Suppressor macrophage (primary cell): ENCODE measurements at regions not wholly inside any gene's neighbourhood (a gene's known extent, or its start where the extent isn't known, plus 50 kb on each side); places are given as distances from the start of the nearest gene placed in this dataset.

Experiments used
- DNase-seq, 4 experiments: peaks; one replicate each; pipeline ENCODE4 v3.0.0-alpha.2; 2020 to 2022

DNA sequence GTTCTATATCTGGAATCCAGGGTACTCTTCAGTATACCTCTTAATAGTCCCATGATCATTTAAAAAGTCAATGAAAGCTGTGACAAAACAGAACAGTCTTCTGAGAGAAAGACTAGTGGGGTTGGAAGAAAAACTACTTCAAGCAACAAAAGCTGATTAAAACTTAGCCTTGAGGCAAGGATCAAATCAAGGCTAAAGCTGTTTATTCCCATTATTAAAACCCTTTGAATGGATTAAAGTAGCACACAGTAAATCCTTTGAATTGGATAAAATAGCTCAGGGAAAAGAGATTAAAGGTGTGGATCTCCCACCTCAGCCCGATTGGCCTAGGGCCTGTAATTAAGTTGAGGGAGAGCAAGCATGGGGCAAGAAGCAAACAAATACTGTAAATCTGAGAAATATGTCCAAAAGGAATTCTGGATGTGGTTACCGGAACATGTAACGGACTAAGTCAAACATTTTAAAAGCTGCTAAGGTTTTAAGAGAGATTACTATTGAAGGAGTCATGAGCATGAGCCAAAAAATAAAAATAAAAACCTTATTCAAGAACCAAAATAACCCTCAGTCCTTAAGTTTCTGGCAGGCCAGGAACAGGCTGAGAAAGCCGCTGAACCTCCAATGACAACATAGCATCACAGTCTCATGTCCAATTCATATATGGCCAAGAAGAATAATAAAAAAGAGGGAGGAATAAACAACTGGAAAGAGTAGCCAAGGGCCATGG lies 257.3 kb upstream of the NEIL3 start:
- DNase-seq, result no peak

DNA sequence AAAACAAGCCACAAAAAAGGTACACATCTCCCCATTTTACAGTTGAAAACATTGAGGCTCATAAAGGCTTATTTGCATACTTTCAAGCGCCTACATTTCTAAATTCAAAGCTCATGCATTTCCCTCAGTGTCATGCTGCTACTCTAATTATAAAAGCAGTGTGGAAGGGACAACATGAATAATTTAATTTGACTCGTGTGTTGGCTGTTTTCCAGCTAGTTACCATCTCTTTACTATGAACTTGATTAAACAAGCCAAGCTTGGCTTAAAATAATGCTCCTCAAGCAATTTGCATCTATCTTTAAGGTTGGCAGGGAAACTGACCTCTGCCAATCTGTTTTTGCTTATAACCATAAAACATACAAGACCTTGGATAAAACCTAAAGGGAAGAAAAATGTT lies 252.5 kb upstream of the NEIL3 start:
- DNase-seq, result no peak

DNA sequence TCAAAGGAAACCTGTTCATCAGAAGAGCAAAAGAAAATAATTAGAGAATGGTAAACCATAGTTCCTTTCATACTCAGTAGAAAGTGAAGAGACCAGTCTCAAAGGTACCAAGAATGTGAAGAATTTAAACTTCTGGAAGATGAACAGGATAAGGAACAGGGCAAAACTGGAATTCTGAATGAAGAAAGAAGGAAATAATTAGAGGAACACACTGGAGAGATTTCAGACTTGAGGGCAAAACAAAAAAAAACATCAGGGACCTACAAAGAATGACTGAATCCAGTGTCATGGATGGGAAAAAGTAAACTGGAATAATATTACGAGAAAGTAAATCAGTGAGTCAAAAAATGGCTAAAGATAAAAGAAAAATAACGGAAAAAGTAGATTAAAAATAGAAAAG lies 245.6 kb upstream of the NEIL3 start:
- no peak for DNase-seq

GRCh38 chr4:177064729-177065394 lies 244.8 kb upstream of the NEIL3 start:
- no peak for DNase-seq

DNA sequence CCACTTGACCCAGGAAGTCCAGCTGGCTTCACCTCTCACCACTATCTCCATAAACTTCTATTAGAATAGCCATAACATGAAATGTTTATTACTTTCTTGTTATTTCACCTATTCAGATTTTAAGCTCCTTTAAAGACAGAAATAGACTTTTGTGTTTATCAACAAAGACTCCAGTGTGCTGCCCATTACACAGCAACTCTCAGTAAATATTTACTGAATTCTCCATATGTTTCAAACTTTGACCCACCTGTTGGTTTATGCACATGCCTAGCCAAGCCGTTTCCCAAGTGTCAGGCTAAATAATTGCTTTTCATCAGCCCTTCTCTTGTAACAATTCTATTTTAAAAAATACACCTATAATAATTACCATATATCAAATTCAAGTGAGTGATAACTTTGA lies 242.9 kb upstream of the NEIL3 start:
- no peak for DNase-seq

DNA sequence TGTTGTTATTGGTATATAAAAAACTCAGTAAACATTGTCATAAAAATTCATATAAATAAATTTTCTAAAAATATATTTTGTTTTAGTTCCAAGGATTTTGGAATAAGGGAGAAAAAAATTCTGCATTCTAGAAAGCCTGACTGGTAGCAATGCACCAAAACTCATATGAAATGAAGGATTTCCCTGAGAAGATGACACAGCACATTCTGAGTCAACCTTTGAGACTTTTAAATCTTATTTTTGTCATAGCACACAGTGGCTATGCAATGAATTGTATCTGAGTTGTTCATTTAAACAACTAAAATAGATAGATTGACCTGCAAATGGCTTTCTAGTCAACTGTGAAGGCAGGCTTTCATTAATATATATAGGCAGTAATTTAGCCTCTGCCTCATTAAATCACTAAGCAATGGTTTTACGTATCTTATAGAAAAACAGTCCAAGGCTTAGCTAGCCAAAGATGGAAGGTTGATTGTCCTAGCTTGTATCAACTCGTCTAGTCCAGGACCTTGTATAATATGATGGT lies 239.1 kb upstream of the NEIL3 start:
- no peak for DNase-seq

DNA sequence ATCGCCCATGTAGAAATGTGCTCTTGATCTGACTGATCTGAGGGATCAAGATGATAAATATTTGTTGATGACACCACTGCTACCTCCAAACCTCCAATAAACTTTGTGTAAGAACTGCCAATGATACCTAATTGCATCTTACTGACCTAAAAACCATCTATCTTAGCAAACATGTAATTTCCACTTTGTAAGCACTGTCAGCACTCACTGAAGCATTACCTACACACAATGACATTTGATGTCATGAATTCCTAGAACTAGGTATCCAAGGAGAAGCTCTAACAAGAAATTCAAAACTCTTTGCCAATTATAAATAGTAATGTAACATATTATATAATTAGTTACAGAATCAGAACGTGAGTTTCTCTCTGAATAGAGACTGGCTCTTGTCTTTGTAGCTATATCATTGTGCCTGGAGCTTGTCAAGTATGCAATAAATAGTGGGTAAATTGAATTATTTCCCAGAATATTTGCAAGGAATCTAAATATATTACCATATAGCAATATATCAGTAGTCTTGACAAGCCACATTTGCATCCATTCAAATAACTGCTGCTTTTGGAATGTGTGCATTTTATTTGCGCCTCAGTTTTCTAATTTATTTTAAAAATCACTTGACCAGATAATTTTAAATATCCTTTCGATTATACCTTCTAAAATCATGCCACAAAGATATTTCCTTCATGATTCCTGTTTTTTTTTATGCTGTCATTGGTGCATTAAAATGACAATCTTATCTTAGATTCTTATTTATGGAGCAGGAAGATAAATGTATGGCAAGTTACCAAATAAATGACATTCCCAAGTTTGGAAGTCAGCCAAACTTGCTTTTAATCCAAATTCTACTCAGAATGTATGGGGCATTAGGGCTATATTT lies 232.3 kb upstream of the NEIL3 start:
- DNase-seq, result no peak

DNA sequence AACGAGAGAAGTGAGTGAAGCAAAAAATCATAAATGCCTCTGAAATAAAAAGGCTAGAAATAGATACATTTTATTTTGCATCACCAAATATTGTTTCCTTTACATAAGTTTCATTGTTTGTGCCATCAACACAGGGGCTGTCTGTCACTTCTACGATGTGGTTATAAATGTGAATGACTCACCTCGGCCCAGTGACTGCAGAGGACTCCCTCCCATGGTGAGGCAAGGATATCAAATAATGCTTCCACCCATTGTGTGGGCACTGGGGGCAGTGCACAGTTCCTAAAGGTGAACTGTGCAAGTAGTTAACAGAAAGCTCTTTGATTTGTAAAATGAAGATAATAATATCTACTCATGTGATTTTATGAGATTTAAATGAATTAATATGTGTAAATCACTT lies 230.3 kb upstream of the NEIL3 start:
- DNase-seq, result no peak

DNA sequence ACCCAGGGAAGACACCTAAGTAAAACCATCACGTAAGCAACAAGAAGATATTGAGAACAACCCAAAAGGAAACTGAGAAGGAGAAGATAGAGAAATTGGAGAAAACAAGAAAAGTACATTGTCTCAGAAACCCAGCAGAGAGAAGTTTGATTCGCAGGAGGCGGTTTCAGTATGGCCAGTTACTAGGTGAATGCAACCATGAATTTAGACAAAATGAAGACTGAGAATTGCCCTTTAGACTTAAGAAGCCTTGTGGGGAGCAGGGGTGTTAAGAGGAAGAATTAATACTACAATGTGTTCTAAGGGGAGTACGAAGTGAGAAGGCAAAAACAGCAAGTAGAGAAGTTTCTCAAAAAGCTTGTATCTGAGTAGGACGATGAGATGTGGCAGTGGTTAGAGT lies 229.3 kb upstream of the NEIL3 start:
- no peak for DNase-seq

GRCh38 chr4:177087060-177087459 lies 222.6 kb upstream of the NEIL3 start:
- DNase-seq, result no peak

DNA sequence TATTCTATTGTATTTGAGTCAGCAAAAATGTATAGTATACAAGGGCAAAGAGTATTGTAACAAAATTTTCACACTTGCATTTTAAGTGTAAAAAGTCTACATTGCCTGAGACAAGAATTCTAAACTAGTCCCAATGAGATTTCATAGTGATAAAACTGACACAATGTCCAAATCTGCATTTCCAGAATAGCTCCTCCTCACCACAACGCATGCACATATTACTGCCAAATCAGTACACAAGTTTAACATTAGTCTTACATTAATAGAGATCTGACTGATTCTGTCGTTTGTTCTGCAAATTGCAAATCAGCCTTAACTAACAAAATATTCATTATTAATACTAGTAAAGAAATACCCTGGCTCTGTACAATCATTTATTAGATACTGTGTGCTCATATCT lies 222.2 kb upstream of the NEIL3 start:
- no peak for DNase-seq

- DNase-seq, result no peak
Observed at GRCh38 chr4:177091515-177091914, 218.2 kb upstream of the NEIL3 start.

- DNase-seq, result no peak
Observed at GRCh38 chr4:177092807-177093206, 216.9 kb upstream of the NEIL3 start.

DNA sequence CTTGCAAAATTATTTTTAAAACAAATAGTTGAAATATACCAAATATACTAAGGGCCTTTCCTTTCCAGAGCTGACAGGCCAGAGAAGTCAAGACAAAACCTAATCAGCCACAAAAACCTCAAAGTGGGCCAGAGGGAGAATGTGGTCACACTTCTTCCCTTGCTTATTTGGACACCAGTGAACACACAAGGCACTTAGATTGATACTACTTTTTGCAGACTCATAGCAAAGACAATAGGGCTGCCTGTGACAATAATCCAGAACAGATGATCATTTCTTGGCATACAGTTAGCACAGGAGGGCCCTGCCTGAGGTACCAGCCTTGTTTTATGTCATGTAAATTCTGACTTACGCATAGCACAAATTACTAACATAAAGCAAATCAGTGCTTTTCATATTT lies 215.7 kb upstream of the NEIL3 start:
- no peak for DNase-seq

DNA sequence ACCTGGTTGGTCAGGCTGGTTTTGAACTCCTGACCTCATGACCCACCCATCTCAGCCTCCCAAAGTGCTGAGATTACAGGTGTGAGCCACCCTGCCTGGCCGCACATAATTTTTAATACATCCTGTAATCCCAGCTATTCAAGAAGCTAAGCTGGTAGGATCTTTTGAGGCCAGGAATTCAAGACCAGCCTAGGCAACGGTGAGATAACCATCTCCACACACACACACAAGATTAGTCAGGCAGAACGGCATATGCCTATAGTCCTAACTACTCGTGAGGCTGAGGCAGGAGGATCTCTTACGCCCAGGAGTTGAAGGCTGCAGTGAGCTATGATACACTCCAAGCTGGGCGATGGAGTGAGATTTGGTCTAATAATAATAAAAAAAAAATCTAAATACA lies 212.4 kb upstream of the NEIL3 start:
- DNase-seq, result no peak

GRCh38 chr4:177099211-177099610 lies 210.5 kb upstream of the NEIL3 start:
- DNase-seq, result no peak

DNA sequence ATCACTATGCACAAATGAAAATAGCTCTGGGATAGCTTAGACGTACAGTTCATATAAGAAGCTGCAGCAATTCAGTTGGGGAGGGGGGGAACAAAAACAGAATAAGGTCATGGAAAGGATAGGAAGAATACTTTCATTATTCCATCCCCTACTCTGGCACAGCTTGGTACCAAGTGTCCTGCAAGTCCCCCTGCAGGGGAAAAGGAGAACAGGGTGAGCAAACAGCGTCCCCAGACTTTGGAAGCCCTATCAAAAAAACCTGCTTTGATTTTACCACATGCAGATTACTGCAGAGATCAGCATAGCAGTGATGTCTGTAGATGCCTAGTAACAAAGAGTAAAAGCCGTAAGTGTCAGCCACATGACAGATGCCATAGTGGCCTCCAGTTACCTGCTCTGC lies 209.4 kb upstream of the NEIL3 start:
- DNase-seq, result no peak

- no peak for DNase-seq
Observed at GRCh38 chr4:177103619-177104018, 206.1 kb upstream of the NEIL3 start.

DNA sequence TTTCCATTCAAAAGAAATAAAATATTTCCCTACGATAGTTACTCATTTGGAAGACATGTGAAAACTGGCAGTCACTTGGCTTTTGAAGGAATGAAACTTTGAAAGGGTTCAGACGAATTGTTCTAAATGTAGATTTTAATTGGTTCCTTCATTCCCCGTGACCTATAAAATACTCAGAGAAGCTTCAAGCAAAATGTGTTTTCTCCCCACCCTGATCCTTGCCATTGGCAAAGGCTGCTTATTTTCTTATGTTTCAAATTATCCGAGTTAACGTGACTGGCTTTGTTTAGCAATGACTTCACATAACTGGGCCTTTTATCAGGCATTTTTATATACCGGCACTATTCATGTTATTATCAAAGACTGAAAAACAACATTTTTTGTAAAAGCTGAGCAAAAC lies 204.1 kb upstream of the NEIL3 start:
- DNase-seq, result no peak

GRCh38 chr4:177107288-177107921 lies 202.3 kb upstream of the NEIL3 start:
- DNase-seq, result no peak

- DNase-seq, result no peak
Observed at GRCh38 chr4:177108708-177109107, 201.0 kb upstream of the NEIL3 start.

GRCh38 chr4:177109769-177110168 lies 199.9 kb upstream of the NEIL3 start:
- DNase-seq, result no peak

- DNase-seq, result no peak
Observed at GRCh38 chr4:177116161-177116560, 193.5 kb upstream of the NEIL3 start.
